IMR-90 (cell line): ENCODE measurements at regions not wholly inside any gene's neighbourhood (a gene's known extent, or its start where the extent isn't known, plus 50 kb on each side); places are given as distances from the start of the nearest gene placed in this dataset.

Source experiments
- ATAC-seq: fragments of 200-7000 bp; cut with Tn5 transposase; 2 replicates; pipeline ENCODE4 v1.9.1; 2020; ENCODE audit warnings: low read depth, mild to moderate bottlenecking, moderate library complexity
- BruUV-seq: library from RNA; stranded (reverse); fragments of 400-500 nt; replicated peaks from 2 replicates; lab custom pipeline; 2021; lab: Mats Ljungman, UMichigan
- CTCF ChIA-PET: fragments of 300-600 bp; formaldehyde crosslinking; extraction: SDS; loops from one replicate; lab custom pipeline; 2021; ENCODE audit warnings: antibody characterized with exemption; lab: Yijun Ruan, JAX
- POLR2A ChIA-PET: fragments of 300-600 bp; sonication (Branson Sonifier 250); formaldehyde crosslinking; loops from one replicate; lab custom pipeline; 2022; ENCODE audit warnings: antibody characterized with exemption; ENCODE audit not compliant: unreplicated experiment; lab: Charles Lee
- DNase-seq: peaks from one replicate; pipeline ENCODE4 v3.0.0; 2013
- H2AFZ ChIP-seq: replicated peaks from 2 replicates; pipeline ENCODE3; 2013; ENCODE audit warnings: low read length, mild to moderate bottlenecking; ENCODE audit not compliant: poor library complexity
- H2AK5ac ChIP-seq: 2 replicates; pipeline ENCODE4 v1.6.1; 2013; ENCODE audit warnings: low read depth, low read length, inconsistent platforms
- H2AK9ac ChIP-seq: replicated peaks from 2 replicates; pipeline ENCODE3; 2013; ENCODE audit warnings: mild to moderate bottlenecking, low read depth, low read length, moderate library complexity; ENCODE audit not compliant: poor library complexity
- H2BK120ac ChIP-seq: 2 replicates; pipeline ENCODE4 v1.6.1; 2013; ENCODE audit warnings: low read depth, low read length, inconsistent platforms
- H2BK15ac ChIP-seq: 3 replicates; pipeline ENCODE4 v1.6.1; 2013; ENCODE audit warnings: low read depth, low read length, inconsistent platforms
- H2BK20ac ChIP-seq: 2 replicates; pipeline ENCODE4 v1.6.1; 2013; ENCODE audit warnings: low read depth, mild to moderate bottlenecking, inconsistent platforms, low read length, moderate library complexity
- H2BK5ac ChIP-seq: 2 replicates; pipeline ENCODE4 v1.6.1; 2013; ENCODE audit warnings: mild to moderate bottlenecking, low read depth, low read length, inconsistent platforms; ENCODE audit not compliant: poor library complexity, severe bottlenecking
- H3K14ac ChIP-seq: replicated peaks from 2 replicates; pipeline ENCODE4 v1.6.1; 2013; ENCODE audit warnings: low read depth, low read length, inconsistent platforms
- H3K18ac ChIP-seq: 2 replicates; pipeline ENCODE4 v1.6.1; 2013; ENCODE audit warnings: low read depth, low read length, control low read depth
- H3K23ac ChIP-seq: 2 replicates; pipeline ENCODE4 v1.6.1; 2013; ENCODE audit warnings: low read depth, low read length, inconsistent platforms
- H3K27ac ChIP-seq: 2 replicates; pipeline ENCODE4 v1.5.1; 2013; ENCODE audit warnings: mild to moderate bottlenecking, control low read depth, low read length; ENCODE audit not compliant: insufficient read depth
- H3K27me3 ChIP-seq: 2 replicates; pipeline ENCODE4 v1.6.1; 2013; ENCODE audit warnings: low read length; ENCODE audit not compliant: control insufficient read depth, insufficient read depth
- H3K36me3 ChIP-seq: 2 replicates; pipeline ENCODE4 v1.6.1; 2013; ENCODE audit warnings: low read length, mixed read lengths; ENCODE audit not compliant: control insufficient read depth, insufficient read depth
- H3K4ac ChIP-seq: 2 replicates; pipeline ENCODE4 v1.6.1; 2013; ENCODE audit warnings: low read depth, low read length, inconsistent platforms
- H3K4me1 ChIP-seq: 2 replicates; pipeline ENCODE4 v1.6.1; 2013; ENCODE audit warnings: low read length, mixed read lengths; ENCODE audit not compliant: control insufficient read depth, insufficient read depth
- H3K4me2 ChIP-seq: 2 replicates; pipeline ENCODE4 v1.6.1; 2013; ENCODE audit warnings: low read depth, mild to moderate bottlenecking, control low read depth, low read length, moderate library complexity
- H3K4me3 ChIP-seq: 2 replicates; pipeline ENCODE4 v1.5.1; 2013; ENCODE audit warnings: low read depth, mild to moderate bottlenecking, control low read depth, low read length, moderate library complexity; ENCODE audit not compliant: insufficient read depth
- H3K56ac ChIP-seq: 2 replicates; pipeline ENCODE4 v1.6.1; 2013; ENCODE audit warnings: low read length, inconsistent platforms; ENCODE audit not compliant: insufficient read depth; ENCODE audit errors: extremely low read depth
- H3K79me1 ChIP-seq, 2 experiments: 2 replicates each; pipeline ENCODE4 v1.6.1; 2013; ENCODE audit warnings: low read length in 2 of 2, inconsistent platforms in 1 of 2, low read depth in 1 of 2
- H3K9ac ChIP-seq: 2 replicates; pipeline ENCODE4 v1.6.1; 2013; ENCODE audit warnings: low read depth, low read length, control low read depth
- H3K9me1 ChIP-seq: 2 replicates; pipeline ENCODE4 v1.6.1; 2013; ENCODE audit warnings: low read length, inconsistent platforms; ENCODE audit not compliant: insufficient read depth
- H3K9me3 ChIP-seq: 2 replicates; pipeline ENCODE4 v1.6.1; 2013; ENCODE audit warnings: low read length; ENCODE audit not compliant: control insufficient read depth, insufficient read depth
- H4K20me1 ChIP-seq: 2 replicates; pipeline ENCODE4 v1.6.1; 2013; ENCODE audit warnings: low read length, inconsistent platforms; ENCODE audit not compliant: insufficient read depth
- H4K5ac ChIP-seq: 2 replicates; pipeline ENCODE4 v1.6.1; 2013; ENCODE audit warnings: mild to moderate bottlenecking, low read depth, low read length, control low read depth
- H4K8ac ChIP-seq, 2 experiments: 2 replicates each; pipeline ENCODE4 v1.6.1; 2013; ENCODE audit warnings: low read depth in 2 of 2, low read length in 2 of 2, control low read depth in 1 of 2, inconsistent platforms in 1 of 2
- H4K91ac ChIP-seq: 2 replicates; pipeline ENCODE4 v1.6.1; 2013; ENCODE audit warnings: low read depth, low read length, inconsistent platforms; ENCODE audit not compliant: insufficient read depth
- BHLHE40 ChIP-seq: fragments of 150-350 bp; IDR thresholded peaks from 2 replicates; pipeline ENCODE4 v1.6.1; 2016; ENCODE audit warnings: mild to moderate bottlenecking, low read depth, low read length
- WGBS, 2 experiments: methylation state at CpG; one replicate each; pipeline versions ENCODE4 v1.1.5 to v1.1.7; 2013; ENCODE audit warnings: missing lambda C conversion rate in 2 of 2; ENCODE audit not compliant: insufficient read length in 1 of 2; ENCODE audit errors: extremely low coverage in 2 of 2; 5-methylcytosine and 5-hydroxymethylcytosine counted together
- dilution Hi-C: fragments of 300-500 bp; cut with HindIII; formaldehyde crosslinking; loops from one replicate; pipeline ENCODE4 v1.14.3; 2018; ENCODE audit warnings: low sequenced_read_pairs; ENCODE audit not compliant: unreplicated experiment
- in situ Hi-C: fragments of 300-500 bp; cut with MboI; formaldehyde crosslinking; loops from 3 replicates; pipeline ENCODE4 v1.14.3; 2019; ENCODE audit warnings: low sequenced_read_pairs, inconsistent platforms, mixed read lengths
- intact Hi-C: fragments of 100-400 bp; cut with micrococcal nuclease; formaldehyde crosslinking; loops from 2 replicates; pipeline ENCODE4 v1.10.0; 2022
- TF ChIP-seq, protein P1 (sequence below): conservative IDR thresholded peaks from 2 replicates; pipeline ENCODE4 v1.5.1; 2012; ENCODE audit warnings: mild to moderate bottlenecking, low read depth, low read length, improper control_type of control experiment

DNA sequence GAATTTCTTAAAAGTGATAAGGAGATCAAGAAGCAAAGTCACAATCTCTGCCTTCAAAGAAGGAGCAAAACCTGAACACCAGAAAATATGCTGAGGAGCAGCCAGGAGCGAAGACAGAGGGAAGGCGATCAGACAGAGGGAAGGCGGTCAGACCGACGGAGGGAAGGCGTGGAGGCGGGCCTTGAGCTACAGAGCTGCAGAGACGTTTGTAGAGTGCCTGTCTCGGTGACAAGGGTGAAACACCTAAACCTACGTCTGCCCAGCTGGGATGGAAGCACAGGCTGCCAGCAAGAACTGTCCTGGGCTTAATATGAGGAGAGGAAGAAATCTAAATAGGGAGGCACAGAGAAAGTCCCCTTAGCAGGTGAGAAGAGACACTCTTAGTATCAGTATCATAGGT lies 476.0 kb downstream of the OCA2 start:
- H2AK9ac ChIP-seq: no peak overlapping the region
- no peak overlapping the region for H2BK20ac ChIP-seq
- H3K4ac ChIP-seq: no peak overlapping the region
- no peak overlapping the region for H3K56ac ChIP-seq
- H3K18ac ChIP-seq: no peak overlapping the region
- H3K4me1 ChIP-seq: no peaks in the 10 kb centered on the region
- no peak overlapping the region for H3K4me2 ChIP-seq
- no peak overlapping the region for H3K27ac ChIP-seq
- no peak overlapping the region for H3K9ac ChIP-seq
- H4K8ac ChIP-seq: no peak overlapping the region
- H3K9me1 ChIP-seq: no peaks in the 10 kb centered on the region
- no peak overlapping the region for H3K14ac ChIP-seq
- no TSS peak for BruUV-seq
- no peak overlapping the region for H2BK15ac ChIP-seq
- H3K4me3 ChIP-seq: no peak overlapping the region
- H2BK120ac ChIP-seq: no peak overlapping the region
- WGBS, 2 experiments: 60% methylated on average over 1 of the region's 10 CpGs; no CpG with 5 or more reads in 1 of the 2 experiments
- ChIA-PET CTCF (interaction anchor here (0.5 kb wide), 1 partner anchor 16 kb away, joined by 3 read pairs; no protein-coding TSS in a partner anchor), POLR2A (no interaction called here)
- no peak overlapping the region for H4K5ac ChIP-seq
- H4K91ac ChIP-seq: no peak overlapping the region
- no peak overlapping the region for H3K23ac ChIP-seq
- ATAC-seq: no peak
- dilution Hi-C loops (no loop called here), in situ Hi-C loops (no loop called here), intact Hi-C loops (no loop called here)
- H3K79me1 ChIP-seq: no peaks in the 10 kb centered on the region
- no peaks in the 10 kb centered on the region for H3K36me3 ChIP-seq
- no peaks in the 10 kb centered on the region for H4K20me1 ChIP-seq
- H2BK5ac ChIP-seq: no peak overlapping the region
- H3K9me3 ChIP-seq: peaks cover 7% of the 10 kb centered on the region
- H3K27me3 ChIP-seq: no peaks in the 10 kb centered on the region
- DNase-seq: no peak
- no peak for TF ChIP-seq BHLHE40
- TF ChIP-seq, protein P1, sequence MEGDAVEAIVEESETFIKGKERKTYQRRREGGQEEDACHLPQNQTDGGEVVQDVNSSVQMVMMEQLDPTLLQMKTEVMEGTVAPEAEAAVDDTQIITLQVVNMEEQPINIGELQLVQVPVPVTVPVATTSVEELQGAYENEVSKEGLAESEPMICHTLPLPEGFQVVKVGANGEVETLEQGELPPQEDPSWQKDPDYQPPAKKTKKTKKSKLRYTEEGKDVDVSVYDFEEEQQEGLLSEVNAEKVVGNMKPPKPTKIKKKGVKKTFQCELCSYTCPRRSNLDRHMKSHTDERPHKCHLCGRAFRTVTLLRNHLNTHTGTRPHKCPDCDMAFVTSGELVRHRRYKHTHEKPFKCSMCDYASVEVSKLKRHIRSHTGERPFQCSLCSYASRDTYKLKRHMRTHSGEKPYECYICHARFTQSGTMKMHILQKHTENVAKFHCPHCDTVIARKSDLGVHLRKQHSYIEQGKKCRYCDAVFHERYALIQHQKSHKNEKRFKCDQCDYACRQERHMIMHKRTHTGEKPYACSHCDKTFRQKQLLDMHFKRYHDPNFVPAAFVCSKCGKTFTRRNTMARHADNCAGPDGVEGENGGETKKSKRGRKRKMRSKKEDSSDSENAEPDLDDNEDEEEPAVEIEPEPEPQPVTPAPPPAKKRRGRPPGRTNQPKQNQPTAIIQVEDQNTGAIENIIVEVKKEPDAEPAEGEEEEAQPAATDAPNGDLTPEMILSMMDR: no peak
- H2AK5ac ChIP-seq: no peak overlapping the region
- H2AFZ ChIP-seq: no peak overlapping the region
